HG03139 (cell line): ENCODE measurements at regions not wholly inside any gene's neighbourhood (a gene's known extent, or its start where the extent isn't known, plus 50 kb on each side); places are given as distances from the start of the nearest gene placed in this dataset.
A peak's percentile ranks its signal among the peaks of the same experiment; 100 is the strongest.
"Not testable (repeated sequence)": the region's sequence is repeated elsewhere in the genome, so short reads cannot be mapped to it uniquely, and the experiment has no call there.

Experiments used
- ATAC-seq: cut with Tn5 transposase; IDR thresholded peaks from one replicate; pipeline ENCODE4 v1.9.1; 2021; ENCODE audit not compliant: unreplicated experiment

DNA sequence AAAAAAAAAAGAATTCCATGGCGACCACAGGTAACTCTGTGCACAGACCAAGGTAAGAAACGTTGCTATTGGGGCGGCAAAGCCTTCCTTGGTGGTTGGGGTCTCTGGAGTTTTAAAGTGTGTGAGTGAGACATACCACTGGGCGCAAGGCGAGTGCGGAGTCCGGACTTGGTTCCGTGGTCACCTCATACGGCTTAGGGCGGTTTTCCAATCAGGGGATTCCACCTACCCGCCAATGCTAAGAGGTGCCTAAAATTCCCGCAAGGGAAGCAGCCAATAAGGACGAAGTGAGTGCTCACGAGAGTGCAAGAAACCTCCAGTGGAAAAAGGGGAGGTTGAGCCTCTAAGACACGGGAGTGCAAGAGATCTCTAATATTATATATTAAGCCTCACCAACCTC, 68.6 kb upstream of the PRSS16 start:
- no peak for ATAC-seq

DNA sequence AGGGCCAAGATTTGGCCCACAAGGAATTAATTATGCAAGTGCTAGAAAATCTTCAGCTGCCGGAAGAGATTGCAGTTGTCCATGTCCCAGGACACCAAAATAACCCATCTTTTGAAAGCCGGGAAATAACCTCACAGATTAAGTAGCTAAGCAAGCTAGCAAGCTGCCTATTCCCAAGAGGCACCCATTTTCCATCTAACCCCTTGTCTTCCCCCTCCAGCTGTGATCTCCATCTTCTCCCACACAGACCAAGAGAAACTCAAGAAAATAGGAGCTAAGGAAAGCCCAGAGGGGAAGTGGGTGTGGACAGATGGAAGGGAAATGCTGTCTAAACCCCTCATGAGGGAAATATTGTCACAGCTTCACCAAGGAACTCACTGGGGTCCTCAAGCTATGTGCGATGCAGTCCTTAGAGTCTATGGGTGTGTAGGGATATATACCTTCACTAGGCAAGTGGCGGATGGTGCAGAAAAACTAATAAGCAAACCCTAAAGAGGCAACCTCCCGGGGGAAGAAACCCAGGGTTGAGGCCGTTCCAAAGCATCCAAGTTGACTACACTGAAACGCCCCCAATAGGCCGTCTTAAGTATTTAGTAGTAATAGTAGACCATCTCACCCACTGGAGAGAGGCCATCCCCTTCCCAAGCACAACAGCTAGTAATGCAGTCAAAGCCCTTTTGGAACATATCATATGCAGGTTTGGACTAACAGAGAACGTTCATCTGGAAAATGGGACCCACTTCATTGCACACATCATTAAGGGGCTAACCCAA, 64.3 kb upstream of the PRSS16 start:
- ATAC-seq: no peak

GRCh38 chr6:27187231-27188060, 60.1 kb upstream of the PRSS16 start:
- no peak for ATAC-seq

- ATAC-seq: peak; percentile 84
These were observed 59.2 kb upstream of the PRSS16 start for GRCh38 chr6:27188061-27188884.

DNA sequence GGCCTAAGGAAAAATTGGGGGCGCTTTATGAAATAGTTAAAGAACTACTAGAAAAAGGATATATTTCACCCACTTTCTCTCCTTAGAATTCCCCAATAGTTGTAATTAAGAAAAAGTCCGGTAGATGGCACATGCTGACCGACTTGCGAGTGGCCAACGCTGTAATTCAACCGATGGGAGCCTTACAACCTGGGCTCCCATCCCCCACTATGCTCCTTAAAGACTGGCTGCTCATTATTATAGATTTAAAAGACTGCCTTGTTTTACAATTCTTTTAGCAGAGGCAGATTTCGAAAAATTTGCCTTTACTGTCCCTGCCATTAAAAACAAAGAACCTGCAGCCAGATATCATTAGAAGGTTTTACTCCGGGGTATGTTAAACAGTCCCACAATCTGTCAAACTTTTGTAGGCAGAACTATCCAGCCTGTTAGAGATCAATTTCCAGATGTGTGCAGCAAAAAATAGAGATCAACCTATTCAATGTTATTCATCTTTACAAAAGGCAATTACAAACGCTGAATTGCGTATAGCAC, 58.5 kb upstream of the PRSS16 start:
- ATAC-seq: peak; percentile 65

DNA sequence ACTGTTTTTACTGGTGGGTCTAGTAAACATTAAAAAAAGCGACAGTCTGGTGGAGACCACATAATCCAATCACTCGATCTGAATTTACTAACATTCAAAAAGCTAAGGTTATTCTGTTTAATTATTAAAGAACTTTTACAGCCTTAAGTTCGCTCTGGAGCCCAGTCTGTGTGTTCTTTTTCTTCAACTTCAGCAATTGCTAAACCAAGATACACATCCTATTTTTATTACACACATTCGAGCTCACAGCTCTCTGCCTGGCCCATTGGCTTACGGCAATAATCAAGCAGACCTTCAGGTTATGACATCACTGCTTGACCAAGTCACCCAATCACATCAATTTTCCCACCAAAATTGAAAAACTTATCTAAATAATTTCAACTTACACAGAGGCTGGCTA, 57.4 kb upstream of the PRSS16 start:
- no peak for ATAC-seq

GRCh38 chr6:27194453-27194852, 53.0 kb upstream of the PRSS16 start:
- not testable (repeated sequence) for ATAC-seq

DNA sequence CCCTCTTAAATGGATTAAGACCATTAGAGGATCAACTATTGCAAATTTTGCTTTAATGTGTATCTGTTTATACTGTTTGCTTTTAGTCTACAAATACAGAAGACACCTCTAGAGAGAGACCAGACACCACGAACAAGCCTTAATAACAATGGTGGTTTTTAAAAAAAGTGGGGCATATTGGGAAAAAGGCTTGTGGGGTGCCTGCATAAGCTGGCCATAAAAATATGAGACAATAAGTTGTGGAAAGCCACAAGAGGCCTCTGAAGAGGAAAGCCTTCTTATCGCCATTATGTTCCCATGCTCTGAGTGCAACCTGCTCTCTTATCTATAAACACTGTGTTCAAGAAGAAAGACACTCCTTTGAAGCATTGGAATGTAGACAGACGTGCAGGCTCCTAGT, 52.0 kb upstream of the PRSS16 start:
- not testable (repeated sequence) for ATAC-seq
